ENCODE measurements at regions not wholly inside any gene's neighbourhood (a gene's known extent, or its start where the extent isn't known, plus 50 kb on each side); places are given as distances from the start of the nearest gene placed in this dataset.

GRCh38 chr9:119736491-119737454 is 367.5 kb upstream of the BRINP1 start:
- Histone ChIP-seq H3K4me3 (no peak overlapping the region), H3K36me3 (no peaks in the 10 kb centered on the region), H3K4me1 (no peaks in the 10 kb centered on the region), H3K27me3 (ENCODE audit: low read depth) (no peaks in the 10 kb centered on the region), H3K9me3 (peaks cover 6% of the 10 kb centered on the region), H3K27ac (no peak overlapping the region)
- DNase-seq: no peak
- intact Hi-C loops (cut with DNase I): no loop called here
- TF ChIP-seq, protein P1, sequence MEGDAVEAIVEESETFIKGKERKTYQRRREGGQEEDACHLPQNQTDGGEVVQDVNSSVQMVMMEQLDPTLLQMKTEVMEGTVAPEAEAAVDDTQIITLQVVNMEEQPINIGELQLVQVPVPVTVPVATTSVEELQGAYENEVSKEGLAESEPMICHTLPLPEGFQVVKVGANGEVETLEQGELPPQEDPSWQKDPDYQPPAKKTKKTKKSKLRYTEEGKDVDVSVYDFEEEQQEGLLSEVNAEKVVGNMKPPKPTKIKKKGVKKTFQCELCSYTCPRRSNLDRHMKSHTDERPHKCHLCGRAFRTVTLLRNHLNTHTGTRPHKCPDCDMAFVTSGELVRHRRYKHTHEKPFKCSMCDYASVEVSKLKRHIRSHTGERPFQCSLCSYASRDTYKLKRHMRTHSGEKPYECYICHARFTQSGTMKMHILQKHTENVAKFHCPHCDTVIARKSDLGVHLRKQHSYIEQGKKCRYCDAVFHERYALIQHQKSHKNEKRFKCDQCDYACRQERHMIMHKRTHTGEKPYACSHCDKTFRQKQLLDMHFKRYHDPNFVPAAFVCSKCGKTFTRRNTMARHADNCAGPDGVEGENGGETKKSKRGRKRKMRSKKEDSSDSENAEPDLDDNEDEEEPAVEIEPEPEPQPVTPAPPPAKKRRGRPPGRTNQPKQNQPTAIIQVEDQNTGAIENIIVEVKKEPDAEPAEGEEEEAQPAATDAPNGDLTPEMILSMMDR (IDR thresholded peaks at IDR 0.05): no peak
- no peak for ATAC-seq

DNA sequence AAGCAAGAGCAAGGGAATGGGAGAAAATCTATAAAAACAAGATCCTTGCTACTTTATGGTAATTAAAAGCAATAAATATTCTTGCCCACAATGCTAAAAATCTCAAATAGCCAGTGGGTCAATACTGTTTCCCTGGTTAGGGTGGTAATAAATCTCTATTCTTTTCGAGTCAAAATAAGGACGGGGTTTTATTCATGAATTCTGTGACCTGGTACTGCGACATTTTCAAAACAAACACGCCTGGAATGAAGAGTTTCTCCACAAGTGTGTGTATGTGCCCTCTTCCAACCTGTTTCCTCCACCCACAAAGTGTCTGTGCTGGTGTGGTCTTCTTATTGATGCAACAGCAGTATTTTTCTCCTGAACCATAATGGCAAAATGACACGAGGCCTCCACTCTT is 358.8 kb upstream of the BRINP1 start:
- Histone ChIP-seq H3K27me3 (ENCODE audit: low read depth) (no peaks in the 10 kb centered on the region), H3K9me3 (no peaks in the 10 kb centered on the region), H3K36me3 (no peaks in the 10 kb centered on the region), H3K4me3 (no peak overlapping the region), H3K4me1 (no peaks in the 10 kb centered on the region), H3K27ac (no peak overlapping the region)
- TF ChIP-seq, protein P1 (IDR thresholded peaks at IDR 0.05): no peak
- no peak for ATAC-seq
- intact Hi-C loops (cut with DNase I): no loop called here
- DNase-seq: no peak

GRCh38 chr9:119726035-119726434 is 356.8 kb upstream of the BRINP1 start:
- ATAC-seq (no peak), DNase-seq (no peak)
- Histone ChIP-seq H3K27ac (no peak overlapping the region), H3K4me3 (no peak overlapping the region), H3K36me3 (no peaks in the 10 kb centered on the region), H3K9me3 (no peaks in the 10 kb centered on the region), H3K4me1 (no peaks in the 10 kb centered on the region), H3K27me3 (ENCODE audit: low read depth) (no peaks in the 10 kb centered on the region)
- intact Hi-C loops (cut with DNase I): no loop called here
- TF ChIP-seq, protein P1 (IDR thresholded peaks at IDR 0.05): no peak

GRCh38 chr9:119722384-119722783 is 353.1 kb upstream of the BRINP1 start:
- TF ChIP-seq, protein P1 (IDR thresholded peaks at IDR 0.05): no peak
- H3K4me3 ChIP-seq: no peak overlapping the region
- H3K4me1 ChIP-seq: no peaks in the 10 kb centered on the region
- no peaks in the 10 kb centered on the region for H3K9me3 ChIP-seq
- no peak overlapping the region for H3K27ac ChIP-seq
- H3K27me3 ChIP-seq (ENCODE audit: low read depth): no peaks in the 10 kb centered on the region
- DNase-seq (no peak), ATAC-seq (no peak)
- H3K36me3 ChIP-seq: no peaks in the 10 kb centered on the region
- intact Hi-C loops (cut with DNase I): no loop called here

DNA sequence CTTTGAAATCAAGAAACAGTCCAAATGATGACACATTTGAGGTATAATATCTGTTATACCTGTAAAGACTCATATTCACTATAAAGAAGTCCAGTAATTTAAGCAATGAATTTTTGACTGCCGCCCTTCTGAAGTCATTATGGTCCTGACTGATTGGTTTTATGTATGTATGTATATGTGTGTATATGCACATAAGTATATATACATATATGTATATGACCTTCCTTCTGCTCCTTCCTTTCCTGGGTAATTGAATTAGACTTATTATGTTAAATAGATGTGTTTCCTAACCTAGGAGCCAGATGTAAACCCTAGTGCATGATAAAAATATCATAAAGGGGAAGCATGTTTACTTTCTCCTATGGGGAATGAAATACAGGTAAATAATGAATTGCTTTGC is 343.1 kb upstream of the BRINP1 start:
- no peak overlapping the region for H3K4me3 ChIP-seq
- DNase-seq (no peak), ATAC-seq (no peak)
- H3K36me3 ChIP-seq: no peaks in the 10 kb centered on the region
- TF ChIP-seq, protein P1 (IDR thresholded peaks at IDR 0.05): no peak
- H3K4me1 ChIP-seq: no peaks in the 10 kb centered on the region
- no peaks in the 10 kb centered on the region for H3K27me3 ChIP-seq (ENCODE audit: low read depth)
- no peak overlapping the region for H3K27ac ChIP-seq
- H3K9me3 ChIP-seq: no peaks in the 10 kb centered on the region
- intact Hi-C loops (cut with DNase I): no loop called here
